ENCODE measurements at regions not wholly inside any gene's neighbourhood (a gene's known extent, or its start where the extent isn't known, plus 50 kb on each side); places are given as distances from the start of the nearest gene placed in this dataset.

- no peak for ATAC-seq
- TF ChIP-seq ARNTL (CRISPR knock-in tag; IDR thresholded peaks at IDR 0.05; ENCODE audit: borderline replicate concordance, low read depth) (no peak), TSHZ2 (CRISPR knock-in tag; IDR thresholded peaks at IDR 0.05) (no peak), SNAI2 (CRISPR knock-in tag; IDR thresholded peaks at IDR 0.05) (no peak), BACH2 (CRISPR knock-in tag; IDR thresholded peaks at IDR 0.05; ENCODE audit: borderline replicate concordance) (no peak), ZFP30 (CRISPR knock-in tag; IDR thresholded peaks at IDR 0.05) (no peak), PPARA (CRISPR knock-in tag; IDR thresholded peaks at IDR 0.05; ENCODE audit: borderline replicate concordance) (no peak), ZNF8 (CRISPR knock-in tag; IDR thresholded peaks at IDR 0.05) (no peak), ZNF565 (CRISPR knock-in tag; conservative IDR thresholded peaks at IDR 0.05; ENCODE audit: low read depth) (no peak), RARB (CRISPR knock-in tag; IDR thresholded peaks at IDR 0.05) (no peak), PATZ1 (CRISPR knock-in tag; IDR thresholded peaks at IDR 0.05; ENCODE audit: borderline replicate concordance) (no peak), CSDC2 (CRISPR knock-in tag; IDR thresholded peaks at IDR 0.05) (no peak), ZFP3 (CRISPR knock-in tag; IDR thresholded peaks at IDR 0.05) (no peak), TCF4 (CRISPR knock-in tag; IDR thresholded peaks at IDR 0.05; ENCODE audit: borderline replicate concordance) (no peak), TOX (CRISPR knock-in tag; IDR thresholded peaks at IDR 0.05; ENCODE audit: borderline replicate concordance) (no peak), ISL1 (CRISPR knock-in tag; IDR thresholded peaks at IDR 0.05) (no peak), CREB5 (CRISPR knock-in tag; IDR thresholded peaks at IDR 0.05; ENCODE audit: low read depth) (no peak), ZC3H10 (CRISPR knock-in tag; IDR thresholded peaks at IDR 0.05) (no peak), GLIS3 (CRISPR knock-in tag; IDR thresholded peaks at IDR 0.05) (no peak), CSRNP3 (CRISPR knock-in tag; IDR thresholded peaks at IDR 0.05) (no peak), ESRRG (CRISPR knock-in tag; IDR thresholded peaks at IDR 0.05) (no peak)
Observed at GRCh38 chr1:60622486-60622885, 459.9 kb upstream of the NFIA start.

GRCh38 chr1:60621368-60621851 lies 461.0 kb upstream of the NFIA start:
- no peak for TF ChIP-seq CREB5 (CRISPR knock-in tag; IDR thresholded peaks at IDR 0.05; ENCODE audit: low read depth)
- no peak for TF ChIP-seq CSRNP3 (CRISPR knock-in tag; IDR thresholded peaks at IDR 0.05)
- TF ChIP-seq GLIS3 (CRISPR knock-in tag; IDR thresholded peaks at IDR 0.05) = no peak
- no peak for TF ChIP-seq ARNTL (CRISPR knock-in tag; IDR thresholded peaks at IDR 0.05; ENCODE audit: borderline replicate concordance, low read depth)
- no peak for TF ChIP-seq BACH2 (CRISPR knock-in tag; IDR thresholded peaks at IDR 0.05; ENCODE audit: borderline replicate concordance)
- no peak; the same call in 1 of the 2 replicates for TF ChIP-seq TCF4 (CRISPR knock-in tag; IDR thresholded peaks at IDR 0.05; ENCODE audit: borderline replicate concordance)
- TF ChIP-seq ZNF565 (CRISPR knock-in tag; conservative IDR thresholded peaks at IDR 0.05; ENCODE audit: low read depth) = no peak
- no peak for TF ChIP-seq CSDC2 (CRISPR knock-in tag; IDR thresholded peaks at IDR 0.05)
- TF ChIP-seq POU6F1 (CRISPR knock-in tag; IDR thresholded peaks at IDR 0.05; ENCODE audit: borderline replicate concordance, low read depth) = no peak
- TF ChIP-seq ZNF8 (CRISPR knock-in tag; IDR thresholded peaks at IDR 0.05) = no peak
- no peak for TF ChIP-seq OSR1 (CRISPR knock-in tag; IDR thresholded peaks at IDR 0.05)
- TF ChIP-seq RARB (CRISPR knock-in tag; IDR thresholded peaks at IDR 0.05) = no peak
- no peak for TF ChIP-seq ZFP3 (CRISPR knock-in tag; IDR thresholded peaks at IDR 0.05)
- TF ChIP-seq SNAI2 (CRISPR knock-in tag; IDR thresholded peaks at IDR 0.05) = no peak
- ATAC-seq = no peak
